Liver (tissue), 3 donors: ENCODE measurements at regions not wholly inside any gene's neighbourhood (a gene's known extent, or its start where the extent isn't known, plus 50 kb on each side); places are given as distances from the start of the nearest gene placed in this dataset.

Source experiments
- EGR1 ChIP-seq, 2 donors: IDR thresholded peaks; 2 replicates each; pipeline ENCODE4 v1.6.1; 2016 to 2018; ENCODE audit warnings: antibody characterized with exemption in 2 of 2, low read depth in 2 of 2
- JUND ChIP-seq, 2 donors: IDR thresholded peaks; 2 replicates each; pipeline ENCODE4 v1.6.1; 2016; ENCODE audit warnings: antibody characterized with exemption in 2 of 2
- RAD21 ChIP-seq, 2 donors: IDR thresholded peaks; 2 replicates each; pipeline ENCODE4 v1.6.1; 2016; ENCODE audit warnings: antibody characterized with exemption in 2 of 2, mild to moderate bottlenecking in 2 of 2
- RXRA ChIP-seq, 2 donors: IDR thresholded peaks; 2 replicates each; pipeline ENCODE4 v1.6.1; 2017 to 2018; ENCODE audit warnings: antibody characterized with exemption in 2 of 2, mild to moderate bottlenecking in 1 of 2
- TAF1 ChIP-seq: conservative IDR thresholded peaks from 2 replicates; pipeline ENCODE4 v1.6.1; 2016; ENCODE audit warnings: antibody characterized with exemption, mild to moderate bottlenecking
- YY1 ChIP-seq: IDR thresholded peaks from 2 replicates; pipeline ENCODE4 v1.6.1; 2016; ENCODE audit warnings: antibody characterized with exemption, mild to moderate bottlenecking
- TF ChIP-seq, protein P1 (sequence below): fragments of 150-350 bp; IDR thresholded peaks from 2 replicates; pipeline ENCODE4 v1.5.1; 2017; ENCODE audit warnings: improper control_type of control experiment, low read depth, low read length; ENCODE audit not compliant: missing input control
- TF ChIP-seq, protein P2 (sequence below): IDR thresholded peaks from 2 replicates; pipeline ENCODE4 v1.6.1; 2016; ENCODE audit warnings: antibody characterized with exemption
- TF ChIP-seq, protein P3 (sequence below): IDR thresholded peaks from 2 replicates; pipeline ENCODE4 v1.6.1; 2016; ENCODE audit warnings: antibody characterized with exemption
- TF ChIP-seq, protein P4 (sequence below): IDR thresholded peaks from 2 replicates; pipeline ENCODE4 v1.6.1; 2016; ENCODE audit warnings: antibody characterized with exemption
- TF ChIP-seq, protein P5 (sequence below): IDR thresholded peaks from 2 replicates; pipeline ENCODE4 v1.6.1; 2016; ENCODE audit warnings: antibody characterized with exemption, mild to moderate bottlenecking
- donor health status: healthy.
- donor health status: healthy.

DNA sequence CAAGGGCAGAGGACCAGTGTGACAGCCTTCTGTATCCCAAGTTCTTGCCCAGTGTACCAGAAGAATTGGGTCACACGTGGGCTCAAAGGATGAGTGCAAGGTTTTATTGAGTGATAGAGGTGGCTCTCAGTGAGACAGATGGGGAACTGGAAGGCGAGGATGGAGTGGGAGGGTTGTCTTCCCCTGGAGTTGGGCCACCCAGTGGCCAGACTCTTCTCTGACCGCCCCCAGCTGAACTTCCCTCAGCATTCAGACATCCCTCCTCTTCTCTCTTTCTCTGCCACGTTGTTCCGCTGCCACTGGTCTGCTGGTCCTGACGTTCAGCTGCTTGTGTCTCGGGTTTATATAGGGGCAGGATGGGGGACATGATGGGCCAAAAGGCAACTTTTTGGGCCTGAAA is 150.1 kb upstream of the IVNS1ABP start:
- TF ChIP-seq, protein P1, sequence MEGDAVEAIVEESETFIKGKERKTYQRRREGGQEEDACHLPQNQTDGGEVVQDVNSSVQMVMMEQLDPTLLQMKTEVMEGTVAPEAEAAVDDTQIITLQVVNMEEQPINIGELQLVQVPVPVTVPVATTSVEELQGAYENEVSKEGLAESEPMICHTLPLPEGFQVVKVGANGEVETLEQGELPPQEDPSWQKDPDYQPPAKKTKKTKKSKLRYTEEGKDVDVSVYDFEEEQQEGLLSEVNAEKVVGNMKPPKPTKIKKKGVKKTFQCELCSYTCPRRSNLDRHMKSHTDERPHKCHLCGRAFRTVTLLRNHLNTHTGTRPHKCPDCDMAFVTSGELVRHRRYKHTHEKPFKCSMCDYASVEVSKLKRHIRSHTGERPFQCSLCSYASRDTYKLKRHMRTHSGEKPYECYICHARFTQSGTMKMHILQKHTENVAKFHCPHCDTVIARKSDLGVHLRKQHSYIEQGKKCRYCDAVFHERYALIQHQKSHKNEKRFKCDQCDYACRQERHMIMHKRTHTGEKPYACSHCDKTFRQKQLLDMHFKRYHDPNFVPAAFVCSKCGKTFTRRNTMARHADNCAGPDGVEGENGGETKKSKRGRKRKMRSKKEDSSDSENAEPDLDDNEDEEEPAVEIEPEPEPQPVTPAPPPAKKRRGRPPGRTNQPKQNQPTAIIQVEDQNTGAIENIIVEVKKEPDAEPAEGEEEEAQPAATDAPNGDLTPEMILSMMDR, result no peak
- TF ChIP-seq, protein P2, sequence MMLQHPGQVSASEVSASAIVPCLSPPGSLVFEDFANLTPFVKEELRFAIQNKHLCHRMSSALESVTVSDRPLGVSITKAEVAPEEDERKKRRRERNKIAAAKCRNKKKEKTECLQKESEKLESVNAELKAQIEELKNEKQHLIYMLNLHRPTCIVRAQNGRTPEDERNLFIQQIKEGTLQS, result no peak
- TF ChIP-seq, protein P3, sequence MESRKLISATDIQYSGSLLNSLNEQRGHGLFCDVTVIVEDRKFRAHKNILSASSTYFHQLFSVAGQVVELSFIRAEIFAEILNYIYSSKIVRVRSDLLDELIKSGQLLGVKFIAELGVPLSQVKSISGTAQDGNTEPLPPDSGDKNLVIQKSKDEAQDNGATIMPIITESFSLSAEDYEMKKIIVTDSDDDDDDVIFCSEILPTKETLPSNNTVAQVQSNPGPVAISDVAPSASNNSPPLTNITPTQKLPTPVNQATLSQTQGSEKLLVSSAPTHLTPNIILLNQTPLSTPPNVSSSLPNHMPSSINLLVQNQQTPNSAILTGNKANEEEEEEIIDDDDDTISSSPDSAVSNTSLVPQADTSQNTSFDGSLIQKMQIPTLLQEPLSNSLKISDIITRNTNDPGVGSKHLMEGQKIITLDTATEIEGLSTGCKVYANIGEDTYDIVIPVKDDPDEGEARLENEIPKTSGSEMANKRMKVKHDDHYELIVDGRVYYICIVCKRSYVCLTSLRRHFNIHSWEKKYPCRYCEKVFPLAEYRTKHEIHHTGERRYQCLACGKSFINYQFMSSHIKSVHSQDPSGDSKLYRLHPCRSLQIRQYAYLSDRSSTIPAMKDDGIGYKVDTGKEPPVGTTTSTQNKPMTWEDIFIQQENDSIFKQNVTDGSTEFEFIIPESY, result no peak
- TF ChIP-seq, protein P4, sequence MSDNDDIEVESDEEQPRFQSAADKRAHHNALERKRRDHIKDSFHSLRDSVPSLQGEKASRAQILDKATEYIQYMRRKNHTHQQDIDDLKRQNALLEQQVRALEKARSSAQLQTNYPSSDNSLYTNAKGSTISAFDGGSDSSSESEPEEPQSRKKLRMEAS, result no peak
- TF ChIP-seq EGR1 (IDR thresholded peaks at IDR 0.05; ENCODE audit: low read depth in 2 of 2), result no peak
- no peak for TF ChIP-seq TAF1
- TF ChIP-seq JUND (IDR thresholded peaks at IDR 0.05), result no peak
- TF ChIP-seq, protein P5, sequence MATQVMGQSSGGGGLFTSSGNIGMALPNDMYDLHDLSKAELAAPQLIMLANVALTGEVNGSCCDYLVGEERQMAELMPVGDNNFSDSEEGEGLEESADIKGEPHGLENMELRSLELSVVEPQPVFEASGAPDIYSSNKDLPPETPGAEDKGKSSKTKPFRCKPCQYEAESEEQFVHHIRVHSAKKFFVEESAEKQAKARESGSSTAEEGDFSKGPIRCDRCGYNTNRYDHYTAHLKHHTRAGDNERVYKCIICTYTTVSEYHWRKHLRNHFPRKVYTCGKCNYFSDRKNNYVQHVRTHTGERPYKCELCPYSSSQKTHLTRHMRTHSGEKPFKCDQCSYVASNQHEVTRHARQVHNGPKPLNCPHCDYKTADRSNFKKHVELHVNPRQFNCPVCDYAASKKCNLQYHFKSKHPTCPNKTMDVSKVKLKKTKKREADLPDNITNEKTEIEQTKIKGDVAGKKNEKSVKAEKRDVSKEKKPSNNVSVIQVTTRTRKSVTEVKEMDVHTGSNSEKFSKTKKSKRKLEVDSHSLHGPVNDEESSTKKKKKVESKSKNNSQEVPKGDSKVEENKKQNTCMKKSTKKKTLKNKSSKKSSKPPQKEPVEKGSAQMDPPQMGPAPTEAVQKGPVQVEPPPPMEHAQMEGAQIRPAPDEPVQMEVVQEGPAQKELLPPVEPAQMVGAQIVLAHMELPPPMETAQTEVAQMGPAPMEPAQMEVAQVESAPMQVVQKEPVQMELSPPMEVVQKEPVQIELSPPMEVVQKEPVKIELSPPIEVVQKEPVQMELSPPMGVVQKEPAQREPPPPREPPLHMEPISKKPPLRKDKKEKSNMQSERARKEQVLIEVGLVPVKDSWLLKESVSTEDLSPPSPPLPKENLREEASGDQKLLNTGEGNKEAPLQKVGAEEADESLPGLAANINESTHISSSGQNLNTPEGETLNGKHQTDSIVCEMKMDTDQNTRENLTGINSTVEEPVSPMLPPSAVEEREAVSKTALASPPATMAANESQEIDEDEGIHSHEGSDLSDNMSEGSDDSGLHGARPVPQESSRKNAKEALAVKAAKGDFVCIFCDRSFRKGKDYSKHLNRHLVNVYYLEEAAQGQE, result no peak
- TF ChIP-seq RAD21 (IDR thresholded peaks at IDR 0.05), result no peak
- no peak for TF ChIP-seq RXRA (IDR thresholded peaks at IDR 0.05)
- TF ChIP-seq YY1, result no peak
